ENCODE measurements at regions not wholly inside any gene's neighbourhood (a gene's known extent, or its start where the extent isn't known, plus 50 kb on each side); places are given as distances from the start of the nearest gene placed in this dataset.

GRCh38 chr11:95556011-95556341 is 233.6 kb downstream of the FAM76B start:
- DNase-seq (ENCODE audit: insufficient read length, low spot score) (no peak), FAIRE-seq (peak; percentile 75)
- TF ChIP-seq PAX5 (IDR thresholded peaks at IDR 0.05; ENCODE audit: insufficient read depth, low read length, severe bottlenecking) (no peak), POLR2AphosphoS5 (IDR thresholded peaks at IDR 0.05; ENCODE audit: low read depth, low read length) (no peak), TAF1 (IDR thresholded peaks at IDR 0.05; ENCODE audit: low read depth, low read length) (no peak), SPI1 (IDR thresholded peaks at IDR 0.05; ENCODE audit: low read depth, low read length) (no peak), POU2F2 (IDR thresholded peaks at IDR 0.05; ENCODE audit: low read depth, low read length) (no peak), POLR2A (IDR thresholded peaks at IDR 0.05; ENCODE audit: low read depth, low read length) (no peak)

- no peak for DNase-seq (ENCODE audit: insufficient read length, low spot score)
- TF ChIP-seq POLR2AphosphoS5 (IDR thresholded peaks at IDR 0.05; ENCODE audit: low read depth, low read length) (no peak), POU2F2 (IDR thresholded peaks at IDR 0.05; ENCODE audit: low read depth, low read length) (no peak), SPI1 (IDR thresholded peaks at IDR 0.05; ENCODE audit: low read depth, low read length) (no peak), POLR2A (IDR thresholded peaks at IDR 0.05; ENCODE audit: low read depth, low read length) (no peak)
- no peak for FAIRE-seq
Observed at GRCh38 chr11:95554911-95555310, 234.7 kb downstream of the FAM76B start.

GRCh38 chr11:95549301-95549700 is 240.3 kb downstream of the FAM76B start:
- DNase-seq (ENCODE audit: insufficient read length, low spot score) (no peak), FAIRE-seq (no peak)
- TF ChIP-seq SPI1 (IDR thresholded peaks at IDR 0.05; ENCODE audit: low read depth, low read length), result no peak
- TF ChIP-seq POU2F2 (IDR thresholded peaks at IDR 0.05; ENCODE audit: low read depth, low read length), result no peak
- TF ChIP-seq POLR2AphosphoS5 (IDR thresholded peaks at IDR 0.05; ENCODE audit: low read depth, low read length), result no peak

GRCh38 chr11:95548416-95548815 is 241.2 kb downstream of the FAM76B start:
- FAIRE-seq (no peak), DNase-seq (ENCODE audit: insufficient read length, low spot score) (no peak)

GRCh38 chr11:95547976-95548375 is 241.6 kb downstream of the FAM76B start:
- TF ChIP-seq POLR2AphosphoS5 (IDR thresholded peaks at IDR 0.05; ENCODE audit: low read depth, low read length) (no peak), SPI1 (IDR thresholded peaks at IDR 0.05; ENCODE audit: low read depth, low read length) (no peak)
- no peak for FAIRE-seq
- DNase-seq (ENCODE audit: insufficient read length, low spot score), result no peak

More at GRCh38 chr11:95548416-95548815, 241.2 kb downstream of the FAM76B start:
- no peak for TF ChIP-seq SPI1 (IDR thresholded peaks at IDR 0.05; ENCODE audit: low read depth, low read length)
- TF ChIP-seq PAX5 (IDR thresholded peaks at IDR 0.05; ENCODE audit: insufficient read depth, low read length, severe bottlenecking), result no peak
- no peak for TF ChIP-seq POLR2A (IDR thresholded peaks at IDR 0.05; ENCODE audit: low read depth, low read length)
- TF ChIP-seq TAF1 (IDR thresholded peaks at IDR 0.05; ENCODE audit: low read depth, low read length), result no peak
- no peak for TF ChIP-seq POLR2AphosphoS5 (IDR thresholded peaks at IDR 0.05; ENCODE audit: low read depth, low read length)
- TF ChIP-seq POU2F2 (IDR thresholded peaks at IDR 0.05; ENCODE audit: low read depth, low read length), result no peak

GRCh38 chr11:95547186-95547585 is 242.4 kb downstream of the FAM76B start:
- TF ChIP-seq PAX5 (IDR thresholded peaks at IDR 0.05; ENCODE audit: insufficient read depth, low read length, severe bottlenecking) (no peak), POLR2A (IDR thresholded peaks at IDR 0.05; ENCODE audit: low read depth, low read length) (no peak), POU2F2 (IDR thresholded peaks at IDR 0.05; ENCODE audit: low read depth, low read length) (no peak), POLR2AphosphoS5 (IDR thresholded peaks at IDR 0.05; ENCODE audit: low read depth, low read length) (no peak), TAF1 (IDR thresholded peaks at IDR 0.05; ENCODE audit: low read depth, low read length) (no peak), SPI1 (IDR thresholded peaks at IDR 0.05; ENCODE audit: low read depth, low read length) (no peak)
- FAIRE-seq (no peak), DNase-seq (ENCODE audit: insufficient read length, low spot score) (no peak)

- no peak for FAIRE-seq
- no peak for DNase-seq (ENCODE audit: insufficient read length, low spot score)
- TF ChIP-seq PAX5 (IDR thresholded peaks at IDR 0.05; ENCODE audit: insufficient read depth, low read length, severe bottlenecking) (no peak), TAF1 (IDR thresholded peaks at IDR 0.05; ENCODE audit: low read depth, low read length) (no peak), SPI1 (IDR thresholded peaks at IDR 0.05; ENCODE audit: low read depth, low read length) (no peak), POLR2AphosphoS5 (IDR thresholded peaks at IDR 0.05; ENCODE audit: low read depth, low read length) (no peak), POLR2A (IDR thresholded peaks at IDR 0.05; ENCODE audit: low read depth, low read length) (no peak), POU2F2 (IDR thresholded peaks at IDR 0.05; ENCODE audit: low read depth, low read length) (no peak)
Observed at GRCh38 chr11:95545116-95545875, 244.3 kb downstream of the FAM76B start.

GRCh38 chr11:95544095-95544856 is 245.3 kb downstream of the FAM76B start:
- FAIRE-seq, result no peak
- no peak for DNase-seq (ENCODE audit: insufficient read length, low spot score)
- TF ChIP-seq POLR2A (IDR thresholded peaks at IDR 0.05; ENCODE audit: low read depth, low read length) (no peak), SPI1 (IDR thresholded peaks at IDR 0.05; ENCODE audit: low read depth, low read length) (no peak)

GRCh38 chr11:95542868-95543551 is 246.6 kb downstream of the FAM76B start:
- DNase-seq (ENCODE audit: insufficient read length, low spot score), result no peak

More at GRCh38 chr11:95542868-95543551, 246.6 kb downstream of the FAM76B start:
- TF ChIP-seq POU2F2 (IDR thresholded peaks at IDR 0.05; ENCODE audit: low read depth, low read length) (no peak), PAX5 (IDR thresholded peaks at IDR 0.05; ENCODE audit: insufficient read depth, low read length, severe bottlenecking) (no peak), SPI1 (IDR thresholded peaks at IDR 0.05; ENCODE audit: low read depth, low read length) (no peak), TAF1 (IDR thresholded peaks at IDR 0.05; ENCODE audit: low read depth, low read length) (no peak), POLR2AphosphoS5 (IDR thresholded peaks at IDR 0.05; ENCODE audit: low read depth, low read length) (no peak), POLR2A (IDR thresholded peaks at IDR 0.05; ENCODE audit: low read depth, low read length) (no peak)
- no peak for FAIRE-seq

Measured in GM12891 (cell line).